Esophagus squamous epithelium (tissue), 5 donors: ENCODE measurements at regions not wholly inside any gene's neighbourhood (a gene's known extent, or its start where the extent isn't known, plus 50 kb on each side); places are given as distances from the start of the nearest gene placed in this dataset.
A peak's percentile ranks its signal among the peaks of the same experiment; 100 is the strongest.

ENCODE experiments used
- DNase-seq: peaks from one replicate; lab custom pipeline; 2025; lab: John Stamatoyannopoulos, UW
- H3K27ac ChIP-seq, 4 donors: fragments of 200-600 bp; sonication (generic); one replicate each; pipeline ENCODE4 v1.5.1; 2016 to 2019; ENCODE audit warnings: mild to moderate bottlenecking in 1 of 4
- H3K27me3 ChIP-seq, 4 donors: fragments of 200-600 bp; sonication (generic); 1 replicate in 3 of 4; 2 replicates in 1 of 4; pipeline versions ENCODE4 v1.5.1 to v1.6.0; 2017 to 2021; ENCODE audit warnings: antibody characterized with exemption in 1 of 4
- H3K36me3 ChIP-seq, 3 donors: fragments of 200-600 bp; sonication (generic); one replicate each; pipeline ENCODE4 v1.5.1; 2016 to 2019
- H3K4me1 ChIP-seq, 3 donors: fragments of 200-600 bp; sonication (generic); one replicate each; pipeline ENCODE4 v1.5.1; 2017 to 2019
- H3K4me3 ChIP-seq, 4 donors: fragments of 200-600 bp; sonication (generic); 1 replicate in 3 of 4; 2 replicates in 1 of 4; pipeline ENCODE4 v1.5.1; 2016 to 2019; ENCODE audit warnings: mild to moderate bottlenecking in 2 of 4, moderate library complexity in 1 of 4
- H3K9me3 ChIP-seq, 3 donors: fragments of 200-600 bp; sonication (generic); one replicate each; pipeline ENCODE4 v1.5.1; 2016 to 2019
- CTCF ChIP-seq, 6 experiments: fragments of 450-650 bp in 4 of 6; fragments of 200-600 bp in 2 of 6; sonication (generic) in 2 of 6; IDR thresholded peaks; one replicate each; pipeline ENCODE4 v1.5.1; 2016 to 2019; ENCODE audit warnings: antibody characterized with exemption in 6 of 6, mild to moderate bottlenecking in 4 of 6, moderate library complexity in 4 of 6
- POLR2A ChIP-seq, 4 donors: fragments of 450-650 bp; IDR thresholded peaks; one replicate each; pipeline ENCODE4 v1.6.1; 2017; ENCODE audit warnings: antibody characterized with exemption in 4 of 4, mild to moderate bottlenecking in 4 of 4, moderate library complexity in 3 of 4
- WGBS, 2 donors: methylation state at CpG; one replicate each; pipeline ENCODE4 v1.1.5; 2018; 5-methylcytosine and 5-hydroxymethylcytosine counted together
- intact Hi-C: fragments of 100-400 bp; cut with DNase I; formaldehyde crosslinking; loops from one replicate; pipeline ENCODE4 v1.15.0; 2022
- donor health status: DM: yes; HTN: yes; CAD: no.

- intact Hi-C loops, result no loop called here
Observed at GRCh38 chr7:101708223-101708622, 79.1 kb upstream of the MYL10 start.

GRCh38 chr7:101712652-101713051, 83.6 kb upstream of the MYL10 start:
- 83 to 86% methylated on average over 3 of the region's 3 CpGs for WGBS, 2 donors
- Histone ChIP-seq H3K4me3 (no peak overlapping the region), H3K4me1 (peaks cover 0 to 15% (median 4%) of the 10 kb centered on the region in 3 donors), H3K27me3 (no peaks in the 10 kb centered on the region), H3K36me3 (no peaks in the 10 kb centered on the region), H3K9me3 (no peaks in the 10 kb centered on the region), H3K27ac (no peak overlapping the region)
- no peak for DNase-seq
- intact Hi-C loops, result no loop called here
- TF ChIP-seq CTCF (IDR thresholded peaks at IDR 0.05) (no peak), POLR2A (IDR thresholded peaks at IDR 0.05) (no peak)

More at GRCh38 chr7:101708223-101708622, 79.1 kb upstream of the MYL10 start:
- Histone ChIP-seq H3K4me1 (peaks cover 0 to 21% (median 7%) of the 10 kb centered on the region in 3 donors), H3K27ac (peak overlapping the region in 3 of 4 donors; percentile 10 to 54 (median 33)), H3K9me3 (no peaks in the 10 kb centered on the region), H3K4me3 (no peak overlapping the region), H3K36me3 (no peaks in the 10 kb centered on the region), H3K27me3 (no peaks in the 10 kb centered on the region)
- WGBS, 2 donors, result 56 to 62% methylated on average over 5 to 7 of the region's 7 CpGs
- no peak for DNase-seq
- TF ChIP-seq POLR2A (IDR thresholded peaks at IDR 0.05) (no peak), CTCF (IDR thresholded peaks at IDR 0.05) (no peak)

- H3K4me3 ChIP-seq, result no peak overlapping the region
- H3K27ac ChIP-seq, result no peak overlapping the region
- no peak for DNase-seq
- H3K9me3 ChIP-seq, result no peaks in the 10 kb centered on the region
- no peak for TF ChIP-seq POLR2A (IDR thresholded peaks at IDR 0.05)
- TF ChIP-seq CTCF (IDR thresholded peaks at IDR 0.05), result no peak
- H3K4me1 ChIP-seq, result peaks cover 6 to 15% (median 12%) of the 10 kb centered on the region in 3 donors
- 66 to 83% methylated on average over 1 to 6 of the region's 7 CpGs for WGBS, 2 donors
- intact Hi-C loops, result no loop called here
- H3K36me3 ChIP-seq, result no peaks in the 10 kb centered on the region
- H3K27me3 ChIP-seq, result no peaks in the 10 kb centered on the region
Observed at GRCh38 chr7:101714097-101714496, 85.0 kb upstream of the MYL10 start.

- TF ChIP-seq CTCF (IDR thresholded peaks at IDR 0.05), result no peak
- DNase-seq, result peak; percentile 22
- peaks cover 6 to 15% (median 12%) of the 10 kb centered on the region in 3 donors for H3K4me1 ChIP-seq
- peaks cover 0 to 4% (median 0%) of the 10 kb centered on the region in 4 donors for H3K27me3 ChIP-seq
- H3K9me3 ChIP-seq, result no peaks in the 10 kb centered on the region
- no peaks in the 10 kb centered on the region for H3K36me3 ChIP-seq
- H3K4me3 ChIP-seq, result peak overlapping the region in 1 of 4 donors; percentile 26
- 33 to 43% methylated on average over 11 to 19 of the region's 25 CpGs for WGBS, 2 donors
- intact Hi-C loops, result no loop called here
- peak overlapping the region; percentile 56 to 86 (median 71) for H3K27ac ChIP-seq
Observed at GRCh38 chr7:101717628-101718357, 88.7 kb upstream of the MYL10 start.

GRCh38 chr7:101718363-101719122, 89.4 kb upstream of the MYL10 start:
- no peak for DNase-seq
- intact Hi-C loops, result no loop called here

More at GRCh38 chr7:101718363-101719122, 89.4 kb upstream of the MYL10 start:
- TF ChIP-seq CTCF (IDR thresholded peaks at IDR 0.05) (no peak), POLR2A (IDR thresholded peaks at IDR 0.05) (no peak)
- WGBS, 2 donors, result 80 to 89% methylated on average over 19 to 21 of the region's 26 CpGs
- no peaks in the 10 kb centered on the region for H3K9me3 ChIP-seq
- H3K27ac ChIP-seq, result peak overlapping the region in 3 of 4 donors; percentile 69 to 86 (median 73)
- H3K36me3 ChIP-seq, result no peaks in the 10 kb centered on the region
- peaks cover 6 to 15% (median 12%) of the 10 kb centered on the region in 3 donors for H3K4me1 ChIP-seq
- peaks cover 0 to 4% (median 0%) of the 10 kb centered on the region in 4 donors for H3K27me3 ChIP-seq
- no peak overlapping the region for H3K4me3 ChIP-seq
